D721Med (cell line): ENCODE measurements at regions not wholly inside any gene's neighbourhood (a gene's known extent, or its start where the extent isn't known, plus 50 kb on each side); places are given as distances from the start of the nearest gene placed in this dataset.

Source experiments
- DNase-seq: peaks from one replicate; pipeline ENCODE4 v3.0.0; 2011; ENCODE audit warnings: low spot score; ENCODE audit not compliant: insufficient read length
- FAIRE-seq: peaks from 2 replicates; lab custom pipeline; 2011; peaks lifted over from hg19 to GRCh38; lab: Jason Lieb, UNC
- CTCF ChIP-seq: IDR thresholded peaks from 2 replicates; pipeline ENCODE4 v1.5.1; 2012; ENCODE audit warnings: mild to moderate bottlenecking, control low read depth; ENCODE audit not compliant: insufficient read depth; ENCODE audit errors: missing control alignments

GRCh38 chr7:97667359-97667758 is 64.5 kb upstream of the TAC1 start:
- no peak for FAIRE-seq
- DNase-seq: no peak
- TF ChIP-seq CTCF: no peak

GRCh38 chr7:97671571-97671970 is 60.3 kb upstream of the TAC1 start:
- no peak for FAIRE-seq
- TF ChIP-seq CTCF: no peak
- no peak for DNase-seq

GRCh38 chr7:97680622-97681021 is 51.3 kb upstream of the TAC1 start:
- FAIRE-seq: no peak
- no peak for TF ChIP-seq CTCF
- DNase-seq: no peak
